Peyer's patch (tissue), 4 donors: ENCODE measurements at regions not wholly inside any gene's neighbourhood (a gene's known extent, or its start where the extent isn't known, plus 50 kb on each side); places are given as distances from the start of the nearest gene placed in this dataset.

Experiments
- DNase-seq, 3 donors: peaks; one replicate each; pipeline ENCODE4 v3.0.0-alpha.2; 2017 to 2019
- H3K27ac ChIP-seq, 4 donors: fragments of 200-600 bp; sonication (generic); one replicate each; pipeline ENCODE4 v1.5.1; 2016 to 2019
- H3K27me3 ChIP-seq, 2 donors: fragments of 200-600 bp; sonication (generic); one replicate each; pipeline ENCODE4 v1.5.1; 2019
- H3K36me3 ChIP-seq, 3 donors: fragments of 200-600 bp; sonication (generic); one replicate each; pipeline ENCODE4 v1.5.1; 2016 to 2019
- H3K4me1 ChIP-seq, 4 donors: fragments of 200-600 bp; sonication (generic); one replicate each; pipeline ENCODE4 v1.5.1; 2016 to 2019
- H3K4me3 ChIP-seq, 4 donors: fragments of 200-600 bp; sonication (generic); 1 replicate in 3 of 4; 2 replicates in 1 of 4; pipeline ENCODE4 v1.5.1; 2016 to 2019; ENCODE audit warnings: mild to moderate bottlenecking in 1 of 4
- H3K9me3 ChIP-seq, 4 donors: fragments of 200-600 bp; sonication (generic); one replicate each; pipeline ENCODE4 v1.5.1; 2016 to 2019; ENCODE audit warnings: mild to moderate bottlenecking in 1 of 4
- POLR2A ChIP-seq, 2 donors: fragments of 450-650 bp; IDR thresholded peaks; one replicate each; pipeline ENCODE4 v1.5.1; 2017; ENCODE audit warnings: antibody characterized with exemption in 2 of 2, mild to moderate bottlenecking in 2 of 2, moderate library complexity in 2 of 2
- TF ChIP-seq, protein P1 (sequence below), 6 experiments: fragments of 450-650 bp in 4 of 6; fragments of 200-600 bp in 2 of 6; sonication (generic) in 1 of 6; IDR thresholded peaks; one replicate each; pipeline ENCODE4 v1.5.1; 2017 to 2019; ENCODE audit warnings: antibody characterized with exemption in 6 of 6, mild to moderate bottlenecking in 3 of 6, moderate library complexity in 1 of 6

DNA sequence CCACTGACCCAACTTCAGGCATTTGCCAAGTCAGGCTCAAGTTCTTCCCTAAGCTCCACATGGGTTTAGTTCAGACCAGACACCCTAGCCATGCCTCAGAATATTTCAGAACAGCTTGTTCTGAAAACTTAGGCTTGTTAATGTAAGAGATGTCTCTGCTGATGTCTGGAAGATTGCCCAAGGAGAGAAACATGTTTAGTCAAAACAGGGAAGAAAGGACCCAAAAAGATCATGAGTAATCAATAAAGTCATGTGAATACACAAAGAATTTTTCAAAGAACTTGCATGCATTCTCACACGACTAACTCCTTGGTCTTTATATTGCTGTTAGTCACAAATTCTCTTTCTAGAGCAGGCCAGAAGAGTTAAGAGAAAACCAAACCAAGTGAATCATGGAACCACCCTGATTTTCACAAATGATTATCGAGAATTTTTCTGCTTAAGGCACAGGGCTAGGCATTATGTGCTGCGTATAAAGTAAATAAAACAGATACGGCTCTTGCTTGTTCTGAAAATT lies 158.1 kb upstream of the HMHB1 start:
- TF ChIP-seq, protein P1, sequence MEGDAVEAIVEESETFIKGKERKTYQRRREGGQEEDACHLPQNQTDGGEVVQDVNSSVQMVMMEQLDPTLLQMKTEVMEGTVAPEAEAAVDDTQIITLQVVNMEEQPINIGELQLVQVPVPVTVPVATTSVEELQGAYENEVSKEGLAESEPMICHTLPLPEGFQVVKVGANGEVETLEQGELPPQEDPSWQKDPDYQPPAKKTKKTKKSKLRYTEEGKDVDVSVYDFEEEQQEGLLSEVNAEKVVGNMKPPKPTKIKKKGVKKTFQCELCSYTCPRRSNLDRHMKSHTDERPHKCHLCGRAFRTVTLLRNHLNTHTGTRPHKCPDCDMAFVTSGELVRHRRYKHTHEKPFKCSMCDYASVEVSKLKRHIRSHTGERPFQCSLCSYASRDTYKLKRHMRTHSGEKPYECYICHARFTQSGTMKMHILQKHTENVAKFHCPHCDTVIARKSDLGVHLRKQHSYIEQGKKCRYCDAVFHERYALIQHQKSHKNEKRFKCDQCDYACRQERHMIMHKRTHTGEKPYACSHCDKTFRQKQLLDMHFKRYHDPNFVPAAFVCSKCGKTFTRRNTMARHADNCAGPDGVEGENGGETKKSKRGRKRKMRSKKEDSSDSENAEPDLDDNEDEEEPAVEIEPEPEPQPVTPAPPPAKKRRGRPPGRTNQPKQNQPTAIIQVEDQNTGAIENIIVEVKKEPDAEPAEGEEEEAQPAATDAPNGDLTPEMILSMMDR (IDR thresholded peaks at IDR 0.05) = no peak
- no peak for TF ChIP-seq POLR2A (IDR thresholded peaks at IDR 0.05)
- no peaks in the 10 kb centered on the region for H3K36me3 ChIP-seq

DNA sequence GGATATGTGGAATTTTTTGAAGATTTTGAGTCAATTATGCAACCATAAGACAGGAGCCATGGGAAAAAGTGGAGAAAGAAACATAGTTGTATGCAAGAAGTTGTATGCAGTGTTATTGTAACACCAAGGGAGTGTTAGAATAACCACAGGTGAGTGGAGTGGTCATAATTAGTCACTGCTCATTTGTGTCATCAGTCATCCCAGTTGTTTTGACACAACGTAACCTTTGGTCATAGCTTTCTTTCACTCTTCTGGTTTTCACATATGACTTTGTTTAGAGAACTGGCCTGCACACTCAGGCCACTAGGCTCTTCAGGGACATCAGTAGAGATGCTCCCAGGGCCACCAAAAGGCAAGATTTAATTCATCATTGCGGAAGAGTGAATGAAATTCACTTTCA lies 158.7 kb upstream of the HMHB1 start:
- H3K4me1 ChIP-seq = no peaks in the 10 kb centered on the region
- no peaks in the 10 kb centered on the region for H3K36me3 ChIP-seq
- DNase-seq = no peak
- H3K27me3 ChIP-seq = no peaks in the 10 kb centered on the region
- H3K4me3 ChIP-seq = no peak overlapping the region
- TF ChIP-seq, protein P1 (IDR thresholded peaks at IDR 0.05) = peak in 1 of 6 experiments; percentile 9
- no peak for TF ChIP-seq POLR2A (IDR thresholded peaks at IDR 0.05)
- no peaks in the 10 kb centered on the region for H3K9me3 ChIP-seq
- no peak overlapping the region for H3K27ac ChIP-seq

More for the DNA sequence above, 158.1 kb upstream of the HMHB1 start:
- no peak for DNase-seq
- H3K9me3 ChIP-seq = no peaks in the 10 kb centered on the region
- H3K4me3 ChIP-seq = no peak overlapping the region
- H3K4me1 ChIP-seq = no peaks in the 10 kb centered on the region
- no peaks in the 10 kb centered on the region for H3K27me3 ChIP-seq
- no peak overlapping the region for H3K27ac ChIP-seq

DNA sequence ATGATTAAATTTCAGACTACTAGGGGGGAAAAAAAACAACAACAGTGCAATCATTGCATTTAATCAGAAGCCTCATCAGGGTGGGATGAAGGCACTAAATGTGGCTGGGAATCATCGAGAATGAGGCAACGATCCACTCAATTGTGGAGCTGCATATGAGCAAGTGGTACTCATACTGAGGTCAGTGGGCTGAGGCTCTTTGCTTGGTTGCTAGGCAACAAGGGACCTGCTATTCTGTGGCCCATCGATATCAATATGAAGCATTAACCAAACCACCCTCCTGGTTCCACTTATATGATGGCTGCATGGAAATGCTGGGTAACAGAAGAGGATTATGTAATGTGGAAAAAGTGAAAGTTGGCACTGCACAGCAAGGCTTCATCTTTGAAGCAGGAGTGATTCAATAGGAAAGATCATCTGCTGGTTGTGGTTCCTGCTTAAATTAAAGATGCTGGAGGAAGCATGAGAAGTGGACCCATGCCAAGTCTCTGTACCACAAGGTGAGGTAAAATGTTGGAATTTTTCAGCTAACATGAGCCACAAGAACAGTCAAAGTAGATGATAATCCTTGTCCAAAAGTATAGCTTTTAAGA lies 159.8 kb upstream of the HMHB1 start:
- H3K4me3 ChIP-seq = no peak overlapping the region
- H3K9me3 ChIP-seq = no peaks in the 10 kb centered on the region
- TF ChIP-seq POLR2A (IDR thresholded peaks at IDR 0.05) = no peak
- TF ChIP-seq, protein P1 (IDR thresholded peaks at IDR 0.05) = no peak
- no peaks in the 10 kb centered on the region for H3K36me3 ChIP-seq
- no peaks in the 10 kb centered on the region for H3K4me1 ChIP-seq
- H3K27me3 ChIP-seq = no peaks in the 10 kb centered on the region
- no peak overlapping the region for H3K27ac ChIP-seq
- no peak for DNase-seq

DNA sequence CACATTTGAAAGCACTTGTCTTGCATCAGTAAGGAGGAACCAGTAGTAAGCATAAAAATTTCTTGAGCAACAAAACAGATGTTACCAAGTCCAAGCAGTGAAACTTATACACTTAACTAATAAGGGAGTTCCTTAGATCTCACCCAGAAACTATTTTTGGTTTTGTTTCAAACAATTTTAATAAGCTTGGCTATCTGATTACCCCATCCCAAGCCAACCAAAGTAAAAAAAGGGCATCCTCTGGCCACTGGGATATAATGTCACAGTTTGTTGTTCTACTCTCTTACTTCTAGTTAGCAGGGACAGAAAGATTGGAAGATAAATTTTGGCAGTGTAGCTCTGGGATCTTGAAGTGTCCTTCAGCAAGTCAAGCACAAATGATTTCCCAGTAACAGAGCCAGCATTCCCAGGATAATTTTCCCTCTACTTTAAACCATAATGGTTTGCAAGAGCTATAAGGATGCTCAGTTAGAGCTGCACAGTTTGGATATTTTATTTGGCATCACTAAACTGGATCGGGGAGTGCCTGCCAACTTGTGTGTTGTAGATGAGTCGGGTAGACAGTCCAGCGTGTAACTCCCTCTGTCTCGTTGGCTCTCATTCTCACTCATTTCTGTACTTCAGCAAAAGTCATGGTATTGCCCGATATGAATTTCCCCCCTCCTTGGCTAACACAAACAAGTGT lies 161.9 kb upstream of the HMHB1 start:
- Histone ChIP-seq H3K36me3 (no peaks in the 10 kb centered on the region), H3K4me3 (no peak overlapping the region), H3K27ac (no peak overlapping the region), H3K9me3 (no peaks in the 10 kb centered on the region), H3K27me3 (no peaks in the 10 kb centered on the region), H3K4me1 (no peaks in the 10 kb centered on the region)
- DNase-seq = no peak
- TF ChIP-seq POLR2A (IDR thresholded peaks at IDR 0.05) = no peak
- TF ChIP-seq, protein P1 (IDR thresholded peaks at IDR 0.05) = no peak

DNA sequence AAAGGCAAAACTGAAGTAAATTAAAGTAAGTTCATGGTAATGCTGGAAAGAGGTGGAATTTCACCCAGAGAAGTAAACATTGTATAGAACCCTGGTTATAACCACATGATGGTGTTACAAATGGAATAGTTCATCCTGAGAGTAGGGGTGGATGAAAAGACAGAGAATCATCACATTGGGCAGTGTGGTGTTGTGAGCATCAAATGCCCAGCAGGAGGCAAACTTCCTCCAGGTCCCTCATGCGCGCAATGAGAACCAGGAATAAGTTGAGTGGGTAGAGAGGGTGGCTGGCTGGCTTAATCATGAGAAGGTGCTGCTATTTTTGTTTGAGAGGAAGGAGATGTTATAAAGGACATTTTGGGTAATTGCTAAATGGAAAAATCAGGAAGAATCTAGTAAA lies 163.3 kb upstream of the HMHB1 start:
- DNase-seq = no peak
- Histone ChIP-seq H3K4me3 (no peak overlapping the region), H3K27ac (no peak overlapping the region), H3K27me3 (no peaks in the 10 kb centered on the region), H3K36me3 (no peaks in the 10 kb centered on the region), H3K9me3 (no peaks in the 10 kb centered on the region), H3K4me1 (no peaks in the 10 kb centered on the region)
- TF ChIP-seq, protein P1 (IDR thresholded peaks at IDR 0.05) = peak in 4 of 6 experiments; percentile 4 to 43 (median 14)
- TF ChIP-seq POLR2A (IDR thresholded peaks at IDR 0.05) = no peak
